ENCODE measurements at regions not wholly inside any gene's neighbourhood (a gene's known extent, or its start where the extent isn't known, plus 50 kb on each side); places are given as distances from the start of the nearest gene placed in this dataset.

GRCh38 chr15:95281470-95281869, 1049.0 kb upstream of the NR2F2 start:
- Histone ChIP-seq H3K9me1 (ENCODE audit: control insufficient read depth, extremely low read depth, insufficient read depth, low read length) (no peaks in the 10 kb centered on the region), H3K9ac (ENCODE audit: control insufficient read depth, extremely low read depth, insufficient read depth, low read length) (no peak overlapping the region), H3K4me3 (ENCODE audit: control insufficient read depth in 2 of 3, extremely low read depth in 1 of 3, insufficient read depth in 2 of 3, low read depth in 1 of 3, low read length in 3 of 3) (no peak overlapping the region), H3K9me3 (ENCODE audit: control insufficient read depth, low read depth, low read length) (no peaks in the 10 kb centered on the region), H3K4me2 (ENCODE audit: control insufficient read depth, extremely low read depth, insufficient read depth, low read depth, low read length) (no peak overlapping the region), H3K27me3 (ENCODE audit: control insufficient read depth, extremely low read depth, insufficient read depth, low read length) (no peaks in the 10 kb centered on the region), H3K79me2 (ENCODE audit: control insufficient read depth, insufficient read depth, low read length) (no peaks in the 10 kb centered on the region), H3K36me3 (ENCODE audit: control insufficient read depth in 2 of 2, extremely low read depth in 1 of 2, insufficient read depth in 2 of 2, low read length in 2 of 2) (no peaks in the 10 kb centered on the region), H2AFZ (ENCODE audit: control insufficient read depth, low read length) (no peak overlapping the region), H3K4me1 (ENCODE audit: control insufficient read depth, extremely low read depth, insufficient read depth, low read length) (no peaks in the 10 kb centered on the region), H3K27ac (ENCODE audit: control insufficient read depth, insufficient read depth, low read length) (no peak overlapping the region), H4K20me1 (ENCODE audit: control insufficient read depth, extremely low read depth, insufficient read depth, low read length) (no peaks in the 10 kb centered on the region)
- no peak for FAIRE-seq
- dilution Hi-C loops (cut with MboI; ENCODE audit: extremely low pct_ligation_motif_present, low sequenced_read_pairs): no loop called here
- DNase-seq (ENCODE audit: low read depth, low spot score): no peak
- TF ChIP-seq, protein P1, sequence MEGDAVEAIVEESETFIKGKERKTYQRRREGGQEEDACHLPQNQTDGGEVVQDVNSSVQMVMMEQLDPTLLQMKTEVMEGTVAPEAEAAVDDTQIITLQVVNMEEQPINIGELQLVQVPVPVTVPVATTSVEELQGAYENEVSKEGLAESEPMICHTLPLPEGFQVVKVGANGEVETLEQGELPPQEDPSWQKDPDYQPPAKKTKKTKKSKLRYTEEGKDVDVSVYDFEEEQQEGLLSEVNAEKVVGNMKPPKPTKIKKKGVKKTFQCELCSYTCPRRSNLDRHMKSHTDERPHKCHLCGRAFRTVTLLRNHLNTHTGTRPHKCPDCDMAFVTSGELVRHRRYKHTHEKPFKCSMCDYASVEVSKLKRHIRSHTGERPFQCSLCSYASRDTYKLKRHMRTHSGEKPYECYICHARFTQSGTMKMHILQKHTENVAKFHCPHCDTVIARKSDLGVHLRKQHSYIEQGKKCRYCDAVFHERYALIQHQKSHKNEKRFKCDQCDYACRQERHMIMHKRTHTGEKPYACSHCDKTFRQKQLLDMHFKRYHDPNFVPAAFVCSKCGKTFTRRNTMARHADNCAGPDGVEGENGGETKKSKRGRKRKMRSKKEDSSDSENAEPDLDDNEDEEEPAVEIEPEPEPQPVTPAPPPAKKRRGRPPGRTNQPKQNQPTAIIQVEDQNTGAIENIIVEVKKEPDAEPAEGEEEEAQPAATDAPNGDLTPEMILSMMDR (optimal IDR thresholded peaks at IDR 0.05 in 1 of 3, IDR thresholded peaks at IDR 0.05 in 1 of 3, conservative IDR thresholded peaks at IDR 0.05 in 1 of 3; ENCODE audit: extremely low read depth in 1 of 3, insufficient read depth in 2 of 3, low read length in 3 of 3): no peak
- no peak for TF ChIP-seq EZH2 (IDR thresholded peaks at IDR 0.05; ENCODE audit: low read length)

GRCh38 chr15:95284492-95284891, 1046.0 kb upstream of the NR2F2 start:
- no peak overlapping the region for H3K4me3 ChIP-seq (ENCODE audit: control insufficient read depth in 2 of 3, extremely low read depth in 1 of 3, insufficient read depth in 2 of 3, low read depth in 1 of 3, low read length in 3 of 3)
- no peaks in the 10 kb centered on the region for H3K79me2 ChIP-seq (ENCODE audit: control insufficient read depth, insufficient read depth, low read length)
- TF ChIP-seq EZH2 (IDR thresholded peaks at IDR 0.05; ENCODE audit: low read length): no peak
- TF ChIP-seq, protein P1 (optimal IDR thresholded peaks at IDR 0.05 in 1 of 3, IDR thresholded peaks at IDR 0.05 in 1 of 3, conservative IDR thresholded peaks at IDR 0.05 in 1 of 3; ENCODE audit: extremely low read depth in 1 of 3, insufficient read depth in 2 of 3, low read length in 3 of 3): no peak
- DNase-seq (ENCODE audit: low read depth, low spot score): no peak
- H3K9me3 ChIP-seq (ENCODE audit: control insufficient read depth, low read depth, low read length): no peaks in the 10 kb centered on the region
- peaks cover 4% of the 10 kb centered on the region for H3K4me1 ChIP-seq (ENCODE audit: control insufficient read depth, extremely low read depth, insufficient read depth, low read length)
- H3K9ac ChIP-seq (ENCODE audit: control insufficient read depth, extremely low read depth, insufficient read depth, low read length): no peak overlapping the region
- no peak overlapping the region for H3K4me2 ChIP-seq (ENCODE audit: control insufficient read depth, extremely low read depth, insufficient read depth, low read depth, low read length)
- no peak overlapping the region for H2AFZ ChIP-seq (ENCODE audit: control insufficient read depth, low read length)
- no peaks in the 10 kb centered on the region for H3K9me1 ChIP-seq (ENCODE audit: control insufficient read depth, extremely low read depth, insufficient read depth, low read length)
- no peak overlapping the region for H3K27ac ChIP-seq (ENCODE audit: control insufficient read depth, insufficient read depth, low read length)
- H3K27me3 ChIP-seq (ENCODE audit: control insufficient read depth, extremely low read depth, insufficient read depth, low read length): no peaks in the 10 kb centered on the region
- no peak for FAIRE-seq
- no peaks in the 10 kb centered on the region for H4K20me1 ChIP-seq (ENCODE audit: control insufficient read depth, extremely low read depth, insufficient read depth, low read length)
- H3K36me3 ChIP-seq (ENCODE audit: control insufficient read depth in 2 of 2, extremely low read depth in 1 of 2, insufficient read depth in 2 of 2, low read length in 2 of 2): no peaks in the 10 kb centered on the region
- dilution Hi-C loops (cut with MboI; ENCODE audit: extremely low pct_ligation_motif_present, low sequenced_read_pairs): no loop called here

Data from keratinocyte (primary cell).